ENCODE measurements at regions not wholly inside any gene's neighbourhood (a gene's known extent, or its start where the extent isn't known, plus 50 kb on each side); places are given as distances from the start of the nearest gene placed in this dataset.

GRCh38 chr7:113452245-113452644, 333.9 kb upstream of the SMIM30 start:
- no peak for DNase-seq

GRCh38 chr7:113446791-113447190, 328.4 kb upstream of the SMIM30 start:
- DNase-seq: no peak

DNA sequence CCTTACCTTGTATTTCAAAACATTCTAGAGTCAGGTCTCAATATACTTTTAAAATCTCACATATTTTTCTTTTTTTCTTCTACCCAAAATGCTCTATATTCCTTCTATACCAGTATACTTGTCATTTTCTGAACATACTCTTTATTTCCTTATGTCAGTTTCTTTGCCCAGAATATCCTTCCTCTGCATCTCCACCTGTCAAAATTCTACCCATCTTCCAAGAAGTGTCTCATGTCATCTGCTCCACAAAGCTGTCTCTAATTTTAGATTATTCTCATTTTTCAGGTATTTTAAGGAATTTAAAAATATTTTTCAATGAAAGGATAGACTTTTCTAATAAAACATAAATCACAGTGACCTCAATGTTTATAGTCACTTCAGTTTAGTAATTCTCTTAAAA, 328.0 kb upstream of the SMIM30 start:
- DNase-seq: no peak

- DNase-seq: no peak
Observed at GRCh38 chr7:113444261-113444660, 325.9 kb upstream of the SMIM30 start.

- no peak for DNase-seq
Observed at GRCh38 chr7:113440173-113440572, 321.8 kb upstream of the SMIM30 start.

DNA sequence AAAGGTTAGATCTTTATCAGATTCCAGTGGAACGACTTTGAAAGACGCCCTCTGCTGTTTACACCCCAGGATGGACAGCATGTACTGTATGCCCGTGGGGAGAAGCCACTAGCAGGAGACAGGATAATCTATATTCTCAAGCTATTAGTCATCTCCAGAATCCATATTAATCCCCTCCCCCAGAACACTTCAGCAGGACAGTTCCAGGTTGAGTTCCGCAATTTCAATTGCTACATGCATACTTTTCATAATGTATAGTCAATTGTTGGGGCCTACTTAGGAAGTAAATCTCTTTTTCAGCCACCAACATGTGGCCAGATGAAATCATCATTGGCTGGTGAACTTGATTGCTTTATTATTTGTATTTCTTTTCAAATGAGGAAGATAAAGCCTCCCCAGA, 313.1 kb upstream of the SMIM30 start:
- no peak for DNase-seq

DNA sequence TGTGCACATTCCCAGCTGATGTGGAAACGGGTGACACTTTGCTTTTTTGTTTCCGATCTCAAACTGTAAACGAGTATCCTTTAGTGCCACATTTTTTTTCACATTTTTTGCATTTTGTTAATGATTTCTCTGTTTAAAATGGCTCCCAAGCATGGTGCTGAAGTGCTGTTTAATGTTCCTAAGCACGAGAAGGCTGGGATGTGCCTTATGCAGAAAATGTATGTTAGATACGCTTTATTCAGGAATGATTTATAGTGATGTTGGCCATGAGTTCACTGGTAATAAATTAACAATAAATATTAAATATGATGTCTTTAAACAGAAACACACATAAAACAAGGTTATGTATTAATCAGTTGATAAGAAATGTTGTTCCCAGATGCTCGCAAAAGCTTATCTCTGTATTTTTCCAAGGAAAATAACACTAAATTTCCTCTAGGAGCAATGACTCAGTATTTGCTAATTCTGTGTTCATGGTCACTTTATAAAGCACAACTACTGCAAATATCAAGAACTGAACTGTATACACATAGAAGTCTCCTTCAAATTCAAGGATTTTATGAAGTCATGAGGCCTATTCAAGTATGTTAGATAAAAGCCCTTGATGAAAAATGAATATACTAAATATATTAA, 305.9 kb upstream of the SMIM30 start:
- no peak for DNase-seq

DNA sequence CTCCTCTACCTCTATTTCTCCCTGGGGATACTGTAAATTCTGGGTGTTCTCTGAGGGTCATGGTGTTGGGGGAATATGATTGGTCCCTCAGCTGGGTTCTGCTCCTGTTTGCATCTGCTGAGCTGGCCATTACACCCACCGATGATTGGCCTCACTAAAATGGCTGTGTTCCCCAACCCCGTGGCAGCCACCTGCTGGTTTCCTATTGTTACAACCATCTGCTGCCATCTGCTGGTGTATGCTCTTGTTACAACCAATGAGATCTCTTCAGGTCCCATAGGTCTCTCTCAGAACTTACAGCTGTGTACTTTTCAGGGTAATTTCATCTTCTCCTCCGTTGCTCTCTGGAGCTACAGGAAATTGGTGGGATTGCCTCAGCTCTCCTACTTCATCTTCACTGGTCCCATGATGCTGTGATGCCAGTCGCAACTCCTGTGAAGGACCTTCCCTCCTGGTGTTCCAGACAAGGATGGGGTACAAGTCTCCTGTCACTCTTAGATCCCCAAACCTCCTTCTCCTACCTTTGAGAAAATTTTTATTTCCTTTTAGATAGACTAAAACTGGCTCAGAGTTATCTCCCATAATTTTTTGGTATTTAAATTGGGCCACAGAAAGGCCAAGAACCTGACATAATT, 303.5 kb upstream of the SMIM30 start:
- DNase-seq: peak; percentile 83

DNA sequence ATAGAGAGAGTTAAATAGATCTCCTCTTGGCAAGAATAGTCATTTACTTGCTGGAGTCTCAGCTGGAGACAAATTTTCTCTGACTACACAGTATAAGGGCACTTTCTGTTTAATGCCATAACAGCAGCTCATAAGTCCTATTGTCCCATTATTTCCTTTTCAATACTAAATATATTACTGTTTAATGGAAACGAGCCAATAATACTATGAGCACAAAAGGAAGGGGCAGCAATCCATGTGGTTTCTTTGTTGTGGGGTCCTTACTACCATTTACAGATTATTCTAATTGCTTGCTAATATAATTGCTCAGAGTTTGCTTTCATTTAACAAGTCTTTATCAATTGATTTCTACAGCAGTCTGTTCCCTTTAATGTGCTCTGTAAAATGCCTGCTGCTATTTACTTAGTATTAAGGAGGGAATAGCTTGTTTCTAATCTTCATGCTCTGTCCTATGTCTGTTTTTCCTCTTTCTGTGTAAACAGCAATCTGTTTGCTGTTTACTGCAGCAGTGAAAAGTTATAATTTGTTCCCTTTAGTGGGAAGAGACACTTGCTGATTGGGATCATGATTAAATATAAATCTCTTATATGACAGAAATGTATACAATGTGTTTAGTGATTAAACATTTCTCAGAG, 296.2 kb upstream of the SMIM30 start:
- no peak for DNase-seq

DNA sequence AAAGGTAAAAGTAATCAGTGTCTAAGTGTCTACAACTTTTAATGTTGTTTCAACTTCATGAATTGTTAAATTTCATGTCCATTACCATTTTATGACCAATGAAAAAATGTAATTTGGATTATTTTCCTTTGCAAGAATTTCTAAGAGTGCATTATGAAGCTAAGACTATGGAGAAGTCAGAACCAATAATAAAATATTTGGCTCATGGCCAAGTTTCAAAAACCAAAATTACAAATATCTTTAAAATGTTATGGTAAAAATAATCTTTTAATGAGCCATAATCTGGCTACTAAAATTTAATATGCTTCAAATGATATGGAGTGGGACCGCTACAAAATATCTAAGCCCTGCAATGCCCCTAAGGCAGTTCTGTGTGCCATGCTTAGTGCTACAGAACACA, 294.1 kb upstream of the SMIM30 start:
- DNase-seq: no peak

- DNase-seq: no peak
Observed at GRCh38 chr7:113410796-113411195, 292.4 kb upstream of the SMIM30 start.

GRCh38 chr7:113408999-113409398, 290.6 kb upstream of the SMIM30 start:
- no peak for DNase-seq

DNA sequence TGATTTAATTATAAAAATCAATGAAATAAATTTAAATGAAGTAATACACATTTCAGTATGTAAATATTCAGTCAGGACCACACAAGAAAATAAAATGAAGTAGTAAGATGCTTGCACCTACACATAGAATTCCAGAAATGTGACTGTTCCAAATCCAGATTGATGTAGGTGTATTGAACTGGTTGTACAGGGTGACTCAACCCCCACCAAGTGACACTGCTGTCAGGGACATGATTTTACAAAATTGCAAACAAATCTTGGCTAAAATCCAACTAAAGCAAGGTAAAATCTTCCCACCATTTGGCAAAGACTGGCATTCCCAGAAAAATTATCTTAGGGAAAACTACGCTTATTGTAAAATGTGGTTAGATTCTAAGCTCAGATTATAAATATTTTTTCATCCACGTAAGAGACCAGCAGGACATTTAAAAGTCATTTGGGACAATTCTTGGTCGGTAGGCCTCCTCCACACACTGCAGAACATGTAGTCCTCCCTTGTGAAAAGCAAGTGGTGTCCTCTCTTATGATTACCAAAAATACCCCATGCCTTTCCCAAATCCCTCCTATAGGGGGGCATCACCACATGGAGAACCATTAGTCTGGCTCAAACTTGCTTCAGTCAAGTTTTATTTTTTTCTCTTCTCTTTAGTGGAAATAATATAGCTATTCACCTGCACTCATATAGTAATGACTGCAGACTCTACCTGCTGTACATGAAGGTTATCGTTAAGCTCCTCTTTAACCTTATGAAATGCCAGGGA, 287.1 kb upstream of the SMIM30 start:
- no peak for DNase-seq

DNA sequence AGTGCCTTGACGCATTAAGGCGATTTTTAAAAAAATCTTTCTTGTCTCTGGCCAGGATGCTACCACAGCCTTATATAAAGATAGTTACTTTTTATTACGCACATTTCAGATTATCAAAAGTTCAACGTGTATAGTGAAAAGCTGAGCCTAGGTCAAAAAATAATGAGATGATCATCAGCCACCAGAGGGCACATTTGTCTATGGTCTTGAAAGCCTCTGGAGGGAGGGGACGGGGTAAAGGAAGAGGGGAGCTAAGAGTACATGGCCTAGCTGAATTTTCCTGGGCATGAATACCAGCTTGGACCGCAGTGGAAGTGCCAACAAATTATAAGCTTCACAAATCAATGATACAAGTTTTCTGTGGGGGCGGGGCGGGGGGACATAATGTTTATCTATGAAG, 285.9 kb upstream of the SMIM30 start:
- no peak for DNase-seq

- DNase-seq: no peak
Observed at GRCh38 chr7:113402482-113402881, 284.1 kb upstream of the SMIM30 start.

- no peak for DNase-seq
Observed at GRCh38 chr7:113402005-113402404, 283.7 kb upstream of the SMIM30 start.

- DNase-seq: no peak
Observed at GRCh38 chr7:113394856-113395255, 276.5 kb upstream of the SMIM30 start.

- DNase-seq: peak; percentile 1
Observed at GRCh38 chr7:113392841-113393540, 274.6 kb upstream of the SMIM30 start.

GRCh38 chr7:113392421-113392820, 274.1 kb upstream of the SMIM30 start:
- DNase-seq: no peak

GRCh38 chr7:113389112-113389646, 270.8 kb upstream of the SMIM30 start:
- DNase-seq: no peak

- no peak for DNase-seq
Observed at GRCh38 chr7:113383638-113384037, 265.3 kb upstream of the SMIM30 start.

- DNase-seq: no peak
Observed at GRCh38 chr7:113379746-113380145, 261.4 kb upstream of the SMIM30 start.

GRCh38 chr7:113374955-113375354, 256.6 kb upstream of the SMIM30 start:
- no peak for DNase-seq

Data from NCI-H510A treated with DMSO at 0.1 percent for 48 hours (cell line).